ENCODE measurements at regions not wholly inside any gene's neighbourhood (a gene's known extent, or its start where the extent isn't known, plus 50 kb on each side); places are given as distances from the start of the nearest gene placed in this dataset.

- no peaks in the 10 kb centered on the region for H3K79me1 ChIP-seq (ENCODE audit: low read length)
Measured at GRCh38 chr11:80842246-80842645, 1401.4 kb upstream of the TENM4 start.

GRCh38 chr11:80841675-80842074 is 1400.8 kb upstream of the TENM4 start:
- no peak overlapping the region for H2AK5ac ChIP-seq (ENCODE audit: low read length)
- no peaks in the 10 kb centered on the region for H3K79me2 ChIP-seq (ENCODE audit: control insufficient read depth, insufficient read depth, low read length, poor library complexity)
- no peak overlapping the region for H4K8ac ChIP-seq (ENCODE audit: low read depth, low read length)
- H2BK5ac ChIP-seq (ENCODE audit: low read depth, low read length, poor library complexity) = no peak overlapping the region
- H3K4me1 ChIP-seq (ENCODE audit: control insufficient read depth in 1 of 2, insufficient read depth in 2 of 2, low read length in 2 of 2) = no peaks in the 10 kb centered on the region
- H3K27ac ChIP-seq (ENCODE audit: low read depth, low read length) = no peak overlapping the region
- no peak overlapping the region for H4K12ac ChIP-seq (ENCODE audit: low read depth, low read length)
- no peak overlapping the region for H2BK120ac ChIP-seq (ENCODE audit: insufficient read depth, low read length, poor library complexity)
- no CpG with 5 or more reads among the region's 1 CpG for whole genome bisulfite sequencing (ENCODE audit: extremely low coverage, insufficient coverage, insufficient read length)
- no peaks in the 10 kb centered on the region for H3K27me3 ChIP-seq (ENCODE audit: insufficient read depth, low read length)
- no peak overlapping the region for H2AFZ ChIP-seq (ENCODE audit: insufficient read depth, low read length, poor library complexity)
- H3K4me3 ChIP-seq (ENCODE audit: low read depth, low read length) = no peak overlapping the region
- no peak overlapping the region for H3K9ac ChIP-seq (ENCODE audit: low read length)
- H3K9me3 ChIP-seq (ENCODE audit: insufficient read depth, low read depth, low read length) = no peaks in the 10 kb centered on the region
- no peak overlapping the region for H3K4me2 ChIP-seq (ENCODE audit: low read length)
- H3K23ac ChIP-seq (ENCODE audit: low read length) = no peak overlapping the region
- H2BK12ac ChIP-seq (ENCODE audit: low read length) = no peak overlapping the region
- no peak for DNase-seq
- H3K18ac ChIP-seq (ENCODE audit: low read length) = no peak overlapping the region
- no peaks in the 10 kb centered on the region for H3K79me1 ChIP-seq (ENCODE audit: low read length)
- H3K14ac ChIP-seq (ENCODE audit: low read length) = no peak overlapping the region
- no peaks in the 10 kb centered on the region for H3K36me3 ChIP-seq (ENCODE audit: control insufficient read depth in 1 of 2, insufficient read depth in 2 of 2, low read length in 2 of 2)
- no peak overlapping the region for H3K4ac ChIP-seq (ENCODE audit: low read depth, low read length)
- no peak overlapping the region for H4K91ac ChIP-seq (ENCODE audit: low read depth, low read length)

More at GRCh38 chr11:80842246-80842645, 1401.4 kb upstream of the TENM4 start:
- H2BK120ac ChIP-seq (ENCODE audit: insufficient read depth, low read length, poor library complexity) = no peak overlapping the region
- H3K79me2 ChIP-seq (ENCODE audit: control insufficient read depth, insufficient read depth, low read length, poor library complexity) = no peaks in the 10 kb centered on the region
- H4K12ac ChIP-seq (ENCODE audit: low read depth, low read length) = no peak overlapping the region
- no peak for DNase-seq
- no peak overlapping the region for H3K27ac ChIP-seq (ENCODE audit: low read depth, low read length)
- no peak overlapping the region for H4K8ac ChIP-seq (ENCODE audit: low read depth, low read length)
- H3K23ac ChIP-seq (ENCODE audit: low read length) = no peak overlapping the region
- no peak overlapping the region for H3K4ac ChIP-seq (ENCODE audit: low read depth, low read length)
- H3K4me3 ChIP-seq (ENCODE audit: low read depth, low read length) = no peak overlapping the region
- H3K4me1 ChIP-seq (ENCODE audit: control insufficient read depth in 1 of 2, insufficient read depth in 2 of 2, low read length in 2 of 2) = no peaks in the 10 kb centered on the region
- H3K36me3 ChIP-seq (ENCODE audit: control insufficient read depth in 1 of 2, insufficient read depth in 2 of 2, low read length in 2 of 2) = no peaks in the 10 kb centered on the region
- no peak overlapping the region for H2BK5ac ChIP-seq (ENCODE audit: low read depth, low read length, poor library complexity)
- H2BK12ac ChIP-seq (ENCODE audit: low read length) = no peak overlapping the region
- no peak overlapping the region for H3K14ac ChIP-seq (ENCODE audit: low read length)
- no peak overlapping the region for H3K9ac ChIP-seq (ENCODE audit: low read length)
- no peaks in the 10 kb centered on the region for H3K27me3 ChIP-seq (ENCODE audit: insufficient read depth, low read length)
- H3K9me3 ChIP-seq (ENCODE audit: insufficient read depth, low read depth, low read length) = no peaks in the 10 kb centered on the region
- no peak overlapping the region for H4K91ac ChIP-seq (ENCODE audit: low read depth, low read length)
- no peak overlapping the region for H2AK5ac ChIP-seq (ENCODE audit: low read length)
- H2AFZ ChIP-seq (ENCODE audit: insufficient read depth, low read length, poor library complexity) = no peak overlapping the region
- no peak overlapping the region for H3K4me2 ChIP-seq (ENCODE audit: low read length)
- no peak overlapping the region for H3K18ac ChIP-seq (ENCODE audit: low read length)

- Histone ChIP-seq H3K36me3 (ENCODE audit: control insufficient read depth in 1 of 2, insufficient read depth in 2 of 2, low read length in 2 of 2) (no peaks in the 10 kb centered on the region), H2AFZ (ENCODE audit: insufficient read depth, low read length, poor library complexity) (no peak overlapping the region), H2BK120ac (ENCODE audit: insufficient read depth, low read length, poor library complexity) (no peak overlapping the region), H2BK5ac (ENCODE audit: low read depth, low read length, poor library complexity) (no peak overlapping the region), H3K4me3 (ENCODE audit: low read depth, low read length) (no peak overlapping the region), H3K4me1 (ENCODE audit: control insufficient read depth in 1 of 2, insufficient read depth in 2 of 2, low read length in 2 of 2) (no peaks in the 10 kb centered on the region), H3K14ac (ENCODE audit: low read length) (no peak overlapping the region), H3K18ac (ENCODE audit: low read length) (no peak overlapping the region), H3K27ac (ENCODE audit: low read depth, low read length) (no peak overlapping the region), H4K12ac (ENCODE audit: low read depth, low read length) (no peak overlapping the region), H3K27me3 (ENCODE audit: insufficient read depth, low read length) (no peaks in the 10 kb centered on the region), H3K23ac (ENCODE audit: low read length) (no peak overlapping the region), H4K8ac (ENCODE audit: low read depth, low read length) (no peak overlapping the region), H4K91ac (ENCODE audit: low read depth, low read length) (no peak overlapping the region), H3K9ac (ENCODE audit: low read length) (no peak overlapping the region), H3K4ac (ENCODE audit: low read depth, low read length) (no peak overlapping the region), H2AK5ac (ENCODE audit: low read length) (no peak overlapping the region), H3K79me2 (ENCODE audit: control insufficient read depth, insufficient read depth, low read length, poor library complexity) (no peaks in the 10 kb centered on the region), H3K9me3 (ENCODE audit: insufficient read depth, low read depth, low read length) (no peaks in the 10 kb centered on the region), H3K79me1 (ENCODE audit: low read length) (no peaks in the 10 kb centered on the region), H3K4me2 (ENCODE audit: low read length) (no peak overlapping the region), H2BK12ac (ENCODE audit: low read length) (no peak overlapping the region)
- no peak for DNase-seq
- 100% methylated on average over 1 of the region's 1 CpG for WGBS (ENCODE audit: extremely low coverage, insufficient coverage, insufficient read length)
Measured at GRCh38 chr11:80838153-80838552, 1397.3 kb upstream of the TENM4 start.

DNA sequence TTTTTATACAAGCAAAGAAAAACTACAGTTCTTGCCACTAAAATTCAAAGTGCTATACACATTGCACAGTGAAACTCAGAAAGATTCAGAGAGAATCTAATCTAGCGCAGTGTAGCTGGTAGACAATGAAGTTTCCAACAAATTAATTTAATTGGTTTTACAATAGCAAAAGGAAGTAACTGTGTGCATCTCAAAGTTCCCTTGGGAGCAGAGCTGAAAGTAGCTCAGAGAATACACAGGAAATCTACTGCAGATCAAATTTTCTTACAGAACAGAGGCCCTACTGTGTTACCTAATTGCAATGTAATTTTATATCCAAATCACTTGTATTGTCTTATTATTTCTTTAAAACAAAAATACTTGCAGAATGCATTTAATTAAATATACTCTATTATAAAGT is 1396.2 kb upstream of the TENM4 start:
- H2BK5ac ChIP-seq (ENCODE audit: low read depth, low read length, poor library complexity) = no peak overlapping the region
- H3K4me3 ChIP-seq (ENCODE audit: low read depth, low read length) = no peak overlapping the region
- no peaks in the 10 kb centered on the region for H3K79me2 ChIP-seq (ENCODE audit: control insufficient read depth, insufficient read depth, low read length, poor library complexity)
- H3K14ac ChIP-seq (ENCODE audit: low read length) = no peak overlapping the region
- H2BK120ac ChIP-seq (ENCODE audit: insufficient read depth, low read length, poor library complexity) = no peak overlapping the region
- H4K8ac ChIP-seq (ENCODE audit: low read depth, low read length) = no peak overlapping the region
- no peak overlapping the region for H3K4ac ChIP-seq (ENCODE audit: low read depth, low read length)
- H2AK5ac ChIP-seq (ENCODE audit: low read length) = no peak overlapping the region
- H2AFZ ChIP-seq (ENCODE audit: insufficient read depth, low read length, poor library complexity) = no peak overlapping the region
- H3K4me2 ChIP-seq (ENCODE audit: low read length) = no peak overlapping the region
- no peaks in the 10 kb centered on the region for H3K9me3 ChIP-seq (ENCODE audit: insufficient read depth, low read depth, low read length)
- H3K23ac ChIP-seq (ENCODE audit: low read length) = no peak overlapping the region
- no peaks in the 10 kb centered on the region for H3K27me3 ChIP-seq (ENCODE audit: insufficient read depth, low read length)
- H3K4me1 ChIP-seq (ENCODE audit: control insufficient read depth in 1 of 2, insufficient read depth in 2 of 2, low read length in 2 of 2) = no peaks in the 10 kb centered on the region
- no peaks in the 10 kb centered on the region for H3K36me3 ChIP-seq (ENCODE audit: control insufficient read depth in 1 of 2, insufficient read depth in 2 of 2, low read length in 2 of 2)
- H4K12ac ChIP-seq (ENCODE audit: low read depth, low read length) = no peak overlapping the region
- H3K18ac ChIP-seq (ENCODE audit: low read length) = no peak overlapping the region
- H4K91ac ChIP-seq (ENCODE audit: low read depth, low read length) = no peak overlapping the region
- H2BK12ac ChIP-seq (ENCODE audit: low read length) = no peak overlapping the region
- no peaks in the 10 kb centered on the region for H3K79me1 ChIP-seq (ENCODE audit: low read length)
- H3K27ac ChIP-seq (ENCODE audit: low read depth, low read length) = no peak overlapping the region
- no CpG with 5 or more reads among the region's 1 CpG for WGBS (ENCODE audit: extremely low coverage, insufficient coverage, insufficient read length)
- DNase-seq = no peak
- no peak overlapping the region for H3K9ac ChIP-seq (ENCODE audit: low read length)

Data from trophoblast cell (in vitro differentiated cells and primary cell).